ENCODE measurements at regions not wholly inside any gene's neighbourhood (a gene's known extent, or its start where the extent isn't known, plus 50 kb on each side); places are given as distances from the start of the nearest gene placed in this dataset.

- Histone ChIP-seq H3K27ac (ENCODE audit: low read depth, low read length) (no peak overlapping the region), H3K27me3 (ENCODE audit: control insufficient read depth, insufficient read depth, low read length, poor library complexity, severe bottlenecking) (peaks cover 6% of the 10 kb centered on the region), H3K9ac (ENCODE audit: extremely low read depth, low read length, poor library complexity, severe bottlenecking) (no peak overlapping the region), H3K36me3 (ENCODE audit: control insufficient read depth, insufficient read depth, low read length) (no peaks in the 10 kb centered on the region), H3K9me3 (ENCODE audit: control insufficient read depth, low read length) (no peaks in the 10 kb centered on the region), H3K4me1 (ENCODE audit: control insufficient read depth, insufficient read depth, low read length) (no peaks in the 10 kb centered on the region), H3K4me3 (ENCODE audit: low read length) (no peak overlapping the region)
- Mint-ChIP-seq H3K27ac (no peak overlapping the region), H3K4me1 (peaks cover 9% of the 10 kb centered on the region), H3K4me3 (no peak overlapping the region), H3K9me3 (peaks cover 4% of the 10 kb centered on the region), H3K36me3 (ENCODE audit: low read depth) (no peaks in the 10 kb centered on the region), H3K27me3 (ENCODE audit: insufficient read depth) (peaks cover 26% of the 10 kb centered on the region)
- WGBS, 2 experiments (ENCODE audit: insufficient coverage in 1 of 2, insufficient read length in 1 of 2) = 82 to 86% methylated on average over 10 to 13 of the region's 13 CpGs
- TF ChIP-seq, protein P1, sequence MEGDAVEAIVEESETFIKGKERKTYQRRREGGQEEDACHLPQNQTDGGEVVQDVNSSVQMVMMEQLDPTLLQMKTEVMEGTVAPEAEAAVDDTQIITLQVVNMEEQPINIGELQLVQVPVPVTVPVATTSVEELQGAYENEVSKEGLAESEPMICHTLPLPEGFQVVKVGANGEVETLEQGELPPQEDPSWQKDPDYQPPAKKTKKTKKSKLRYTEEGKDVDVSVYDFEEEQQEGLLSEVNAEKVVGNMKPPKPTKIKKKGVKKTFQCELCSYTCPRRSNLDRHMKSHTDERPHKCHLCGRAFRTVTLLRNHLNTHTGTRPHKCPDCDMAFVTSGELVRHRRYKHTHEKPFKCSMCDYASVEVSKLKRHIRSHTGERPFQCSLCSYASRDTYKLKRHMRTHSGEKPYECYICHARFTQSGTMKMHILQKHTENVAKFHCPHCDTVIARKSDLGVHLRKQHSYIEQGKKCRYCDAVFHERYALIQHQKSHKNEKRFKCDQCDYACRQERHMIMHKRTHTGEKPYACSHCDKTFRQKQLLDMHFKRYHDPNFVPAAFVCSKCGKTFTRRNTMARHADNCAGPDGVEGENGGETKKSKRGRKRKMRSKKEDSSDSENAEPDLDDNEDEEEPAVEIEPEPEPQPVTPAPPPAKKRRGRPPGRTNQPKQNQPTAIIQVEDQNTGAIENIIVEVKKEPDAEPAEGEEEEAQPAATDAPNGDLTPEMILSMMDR (conservative IDR thresholded peaks at IDR 0.05) = no peak
- DNase-seq = no peak
Observed at GRCh38 chr3:11091791-11092190, 62.5 kb upstream of the HRH1 start.

GRCh38 chr3:11093823-11094340 is 60.4 kb upstream of the HRH1 start:
- H3K4me3 Mint-ChIP-seq = no peak overlapping the region
- no peaks in the 10 kb centered on the region for H3K4me1 ChIP-seq (ENCODE audit: control insufficient read depth, insufficient read depth, low read length)
- TF ChIP-seq, protein P1 (conservative IDR thresholded peaks at IDR 0.05) = no peak
- peaks cover 11% of the 10 kb centered on the region for H3K27me3 ChIP-seq (ENCODE audit: control insufficient read depth, insufficient read depth, low read length, poor library complexity, severe bottlenecking)
- H3K36me3 ChIP-seq (ENCODE audit: control insufficient read depth, insufficient read depth, low read length) = no peaks in the 10 kb centered on the region
- peaks cover 35% of the 10 kb centered on the region for H3K27me3 Mint-ChIP-seq (ENCODE audit: insufficient read depth)
- H3K4me1 Mint-ChIP-seq = peaks cover 9% of the 10 kb centered on the region
- H3K27ac Mint-ChIP-seq = no peak overlapping the region
- H3K27ac ChIP-seq (ENCODE audit: low read depth, low read length) = no peak overlapping the region
- H3K9ac ChIP-seq (ENCODE audit: extremely low read depth, low read length, poor library complexity, severe bottlenecking) = no peak overlapping the region
- H3K9me3 ChIP-seq (ENCODE audit: control insufficient read depth, low read length) = no peaks in the 10 kb centered on the region
- H3K4me3 ChIP-seq (ENCODE audit: low read length) = no peak overlapping the region
- peaks cover 4% of the 10 kb centered on the region for H3K9me3 Mint-ChIP-seq
- 95 to 99% methylated on average over 21 to 36 of the region's 36 CpGs for WGBS, 2 experiments (ENCODE audit: insufficient coverage in 1 of 2, insufficient read length in 1 of 2)
- H3K36me3 Mint-ChIP-seq (ENCODE audit: low read depth) = no peaks in the 10 kb centered on the region
- DNase-seq = no peak

DNA sequence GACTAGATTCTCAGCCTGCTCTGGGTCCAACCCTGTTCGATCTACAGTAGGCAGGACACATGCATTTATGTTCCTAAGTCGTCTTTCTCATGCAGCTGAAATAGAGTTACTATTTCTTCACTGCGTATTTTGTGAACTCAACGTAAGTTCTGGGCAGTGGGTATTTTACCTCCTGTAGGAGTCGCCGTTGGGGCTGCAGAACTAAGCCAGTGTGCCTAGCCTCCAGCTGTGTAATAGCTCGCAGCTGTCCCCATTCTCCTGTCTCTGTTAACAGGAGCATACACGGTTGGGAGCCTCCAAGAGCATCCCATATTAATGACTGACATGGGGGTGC is 58.4 kb upstream of the HRH1 start:
- H3K9me3 Mint-ChIP-seq = peaks cover 4% of the 10 kb centered on the region
- peaks cover 5% of the 10 kb centered on the region for H3K4me1 Mint-ChIP-seq
- H3K27ac ChIP-seq (ENCODE audit: low read depth, low read length) = no peak overlapping the region
- H3K36me3 ChIP-seq (ENCODE audit: control insufficient read depth, insufficient read depth, low read length) = no peaks in the 10 kb centered on the region
- H3K4me1 ChIP-seq (ENCODE audit: control insufficient read depth, insufficient read depth, low read length) = no peaks in the 10 kb centered on the region
- H3K4me3 ChIP-seq (ENCODE audit: low read length) = no peak overlapping the region
- WGBS, 2 experiments (ENCODE audit: insufficient coverage in 1 of 2, insufficient read length in 1 of 2) = 62 to 64% methylated on average over 7 to 8 of the region's 8 CpGs
- no peak overlapping the region for H3K27ac Mint-ChIP-seq
- H3K27me3 ChIP-seq (ENCODE audit: control insufficient read depth, insufficient read depth, low read length, poor library complexity, severe bottlenecking) = peaks cover 11% of the 10 kb centered on the region
- H3K9ac ChIP-seq (ENCODE audit: extremely low read depth, low read length, poor library complexity, severe bottlenecking) = no peak overlapping the region
- peaks cover 40% of the 10 kb centered on the region for H3K27me3 Mint-ChIP-seq (ENCODE audit: insufficient read depth)
- peak overlapping the region; percentile 33 for H3K4me3 Mint-ChIP-seq
- TF ChIP-seq, protein P1 (conservative IDR thresholded peaks at IDR 0.05) = peak; percentile 53
- peak; percentile 68 for DNase-seq
- H3K9me3 ChIP-seq (ENCODE audit: control insufficient read depth, low read length) = no peaks in the 10 kb centered on the region
- H3K36me3 Mint-ChIP-seq (ENCODE audit: low read depth) = no peaks in the 10 kb centered on the region

Data from endodermal cell (in vitro differentiated cells).